Erythroblast (primary cell): ENCODE measurements at regions not wholly inside any gene's neighbourhood (a gene's known extent, or its start where the extent isn't known, plus 50 kb on each side); places are given as distances from the start of the nearest gene placed in this dataset.

Experiments
- DNase-seq, 2 experiments: peaks; one replicate each; lab custom pipeline; 2025; lab: John Stamatoyannopoulos, UW
- GATA1 ChIP-seq: IDR thresholded peaks from 2 replicates; pipeline ENCODE4 v1.6.1; 2011; ENCODE audit warnings: low read depth, mild to moderate bottlenecking, control low read depth, low read length, moderate library complexity
- POLR2A ChIP-seq: IDR thresholded peaks from 2 replicates; pipeline ENCODE4 v1.6.1; 2011; ENCODE audit warnings: mild to moderate bottlenecking, low read length

GRCh38 chr4:38279650-38280322 lies 319.6 kb downstream of the PTTG2 start:
- no peak for TF ChIP-seq GATA1
- TF ChIP-seq POLR2A: no peak
- no peak for DNase-seq

DNA sequence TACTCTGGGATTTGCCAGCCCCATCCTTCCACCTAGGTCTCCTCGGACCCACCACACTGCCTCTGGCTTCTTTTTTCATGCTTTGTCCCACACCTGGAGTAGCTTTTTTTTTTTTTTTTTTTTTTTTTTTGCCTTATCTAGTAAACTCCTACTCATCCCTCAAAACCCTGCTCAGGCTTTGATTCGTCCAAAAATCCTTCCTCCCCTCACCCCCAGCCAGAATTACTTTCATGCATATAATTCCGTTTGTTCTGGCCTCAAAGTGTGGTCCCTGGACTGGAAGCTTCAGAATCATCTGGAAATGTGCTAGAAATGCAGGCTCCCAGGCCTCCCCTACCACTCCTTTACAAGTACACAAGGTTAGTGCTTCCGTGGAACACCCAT lies 320.1 kb downstream of the PTTG2 start:
- TF ChIP-seq GATA1 (no peak), POLR2A (no peak)
- DNase-seq: no peak

DNA sequence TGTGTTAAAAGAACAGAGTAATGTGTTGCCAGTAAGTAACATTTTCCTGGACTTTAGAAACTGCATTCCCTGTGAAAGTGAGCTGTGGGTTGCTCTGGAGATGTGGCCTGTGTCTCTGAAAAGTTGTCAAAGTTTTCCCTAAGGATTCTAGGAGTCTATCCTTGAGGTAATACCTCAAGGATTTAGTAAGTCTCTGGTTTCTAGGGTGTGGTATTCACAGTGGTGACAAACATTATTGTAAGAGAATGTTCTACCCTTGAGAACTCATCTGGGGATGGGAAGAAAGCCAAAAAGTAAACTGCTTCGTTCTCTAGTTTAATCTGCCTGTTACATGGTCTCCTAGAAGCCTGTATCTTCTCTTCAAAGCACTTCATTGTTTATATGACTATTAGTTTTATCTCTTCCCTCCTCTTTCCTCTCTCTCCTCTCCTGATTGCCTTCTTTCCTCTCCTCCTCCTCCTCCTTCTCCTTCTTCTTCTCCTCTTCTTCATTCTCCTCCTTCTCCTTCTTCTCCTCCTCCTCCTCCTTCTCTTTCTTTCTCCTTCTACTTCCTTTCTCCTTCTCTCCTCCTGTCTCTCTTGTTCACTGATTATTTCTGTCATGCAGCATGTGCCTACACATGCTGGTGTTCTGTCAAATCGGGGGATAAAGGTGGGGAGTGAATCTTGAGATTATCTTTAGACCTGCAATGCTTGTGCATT lies 321.3 kb downstream of the PTTG2 start:
- peak in 1 of 2 experiments; percentile 26 for DNase-seq
- TF ChIP-seq GATA1 (no peak), POLR2A (no peak)

DNA sequence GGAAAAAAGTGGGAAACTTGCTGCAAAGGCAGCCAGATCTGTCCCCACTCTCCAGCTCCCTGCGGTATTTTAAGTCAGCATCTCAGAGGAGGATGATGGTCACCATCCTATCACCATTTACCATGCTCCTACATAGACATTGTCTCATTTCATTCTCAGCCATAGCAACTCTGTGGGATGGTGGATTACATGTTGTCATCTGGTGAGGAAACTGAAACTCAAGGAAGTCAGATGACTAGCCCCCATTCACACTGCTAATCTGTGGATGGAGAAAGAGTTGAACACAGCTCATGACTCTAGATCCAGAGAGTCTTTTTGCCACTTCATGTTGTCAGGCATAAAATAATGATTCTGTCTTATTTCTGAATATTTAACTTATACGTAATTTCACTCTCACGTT lies 323.5 kb downstream of the PTTG2 start:
- TF ChIP-seq POLR2A: no peak
- TF ChIP-seq GATA1: no peak
- no peak for DNase-seq

DNA sequence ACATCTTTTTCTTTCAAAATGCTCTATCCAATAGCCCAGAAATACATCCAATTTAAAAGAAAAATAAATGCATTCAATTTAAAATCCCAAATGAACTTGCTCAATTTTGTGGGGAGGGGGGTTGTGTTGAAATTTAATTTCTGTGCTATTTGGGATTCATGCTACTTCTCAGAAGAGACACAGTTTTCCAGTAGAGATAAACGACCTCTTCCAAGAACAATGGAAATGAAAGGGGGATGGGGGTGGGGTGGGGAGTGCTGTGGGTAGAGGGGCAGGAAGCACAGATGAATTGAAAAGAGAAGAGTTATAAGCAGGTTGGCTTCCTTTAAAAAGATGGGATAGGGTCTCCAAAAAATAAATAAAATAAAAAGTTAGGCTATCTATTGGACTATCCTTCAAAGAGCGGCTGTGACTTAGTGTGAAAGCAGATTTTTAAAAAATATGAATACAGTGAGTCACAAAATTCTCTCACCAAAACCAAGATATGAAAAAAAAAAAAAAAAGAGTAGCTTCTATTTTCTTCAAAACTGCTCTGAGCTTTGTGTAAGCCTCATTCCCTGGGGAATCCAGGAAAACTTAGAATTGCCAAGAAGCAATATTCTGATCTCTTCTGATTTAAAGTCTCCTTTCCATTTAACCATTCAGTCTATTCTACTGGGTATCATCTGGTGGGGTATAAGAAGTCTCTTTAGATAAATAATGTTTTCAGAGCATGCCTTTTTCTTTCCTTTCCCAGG lies 324.3 kb downstream of the PTTG2 start:
- no peak for DNase-seq
- TF ChIP-seq POLR2A: no peak
- TF ChIP-seq GATA1: no peak

DNA sequence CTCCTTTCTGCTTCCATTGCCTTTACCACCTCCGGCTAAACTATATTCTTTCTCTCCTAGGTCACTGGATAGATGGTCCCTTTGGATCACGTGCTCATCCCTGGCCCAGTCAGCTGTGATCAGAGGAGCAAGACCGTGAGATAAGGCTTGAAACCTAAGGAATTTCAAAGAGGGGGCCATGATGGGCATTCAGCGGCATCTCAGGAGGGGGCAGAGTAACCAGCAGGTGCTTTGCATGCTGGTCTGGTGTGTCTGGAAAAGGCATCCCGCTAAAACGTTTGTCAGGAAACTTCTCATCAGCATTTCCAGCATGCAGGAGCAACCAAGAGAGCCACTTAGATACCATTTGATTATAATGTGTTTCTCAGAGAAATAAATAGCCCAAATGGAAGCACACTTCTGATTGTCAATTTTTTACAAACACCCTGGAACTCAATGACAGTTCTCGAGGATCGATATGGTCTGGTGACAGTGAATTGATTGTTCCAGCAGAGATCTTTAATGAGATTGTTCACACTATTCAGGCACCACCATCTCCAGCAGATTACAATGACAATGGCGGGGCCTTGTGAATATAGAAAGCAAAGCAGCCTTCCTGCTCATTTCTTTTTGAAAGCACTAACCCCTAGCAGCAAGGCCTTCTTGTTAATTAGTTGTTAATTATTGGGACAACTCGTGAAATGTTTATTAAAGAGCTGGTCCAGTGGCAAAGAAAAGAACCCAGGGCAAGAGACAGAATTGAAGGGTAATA lies 327.1 kb downstream of the PTTG2 start:
- no peak for DNase-seq
- TF ChIP-seq GATA1 (no peak), POLR2A (no peak)

DNA sequence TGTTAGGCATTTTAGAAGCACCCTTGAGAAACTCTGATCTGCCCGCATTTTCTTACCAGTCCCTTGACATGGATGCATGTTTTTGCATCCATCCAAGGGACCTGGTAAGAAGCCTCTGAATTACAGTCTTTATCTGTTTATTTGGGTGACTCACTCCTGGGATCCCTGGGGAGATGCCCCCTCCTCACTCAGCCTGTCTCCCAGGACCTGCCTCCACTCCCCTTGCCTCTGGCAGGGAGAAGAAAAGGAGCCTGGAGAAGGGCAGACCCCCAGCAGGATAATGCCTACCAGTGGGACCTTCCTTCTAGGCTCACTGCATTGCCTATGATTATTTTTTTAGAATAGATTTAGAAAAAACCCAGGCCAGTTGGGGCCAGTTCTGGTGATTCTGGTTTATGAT lies 329.4 kb downstream of the PTTG2 start:
- DNase-seq: no peak
- no peak for TF ChIP-seq POLR2A
- TF ChIP-seq GATA1: no peak

GRCh38 chr4:38290366-38290765 lies 330.2 kb downstream of the PTTG2 start:
- DNase-seq: no peak
- no peak for TF ChIP-seq GATA1
- no peak for TF ChIP-seq POLR2A

- no peak for TF ChIP-seq GATA1
- no peak for TF ChIP-seq POLR2A
- no peak for DNase-seq
Measured at GRCh38 chr4:38290914-38291313, 330.7 kb downstream of the PTTG2 start.

- DNase-seq: no peak
Measured at GRCh38 chr4:38292529-38292928, 332.3 kb downstream of the PTTG2 start.

GRCh38 chr4:38294238-38294637 lies 334.0 kb downstream of the PTTG2 start:
- TF ChIP-seq POLR2A (no peak), GATA1 (no peak)
- DNase-seq: peak in 1 of 2 experiments; percentile 25

More at GRCh38 chr4:38292529-38292928, 332.3 kb downstream of the PTTG2 start:
- TF ChIP-seq POLR2A: no peak
- no peak for TF ChIP-seq GATA1

DNA sequence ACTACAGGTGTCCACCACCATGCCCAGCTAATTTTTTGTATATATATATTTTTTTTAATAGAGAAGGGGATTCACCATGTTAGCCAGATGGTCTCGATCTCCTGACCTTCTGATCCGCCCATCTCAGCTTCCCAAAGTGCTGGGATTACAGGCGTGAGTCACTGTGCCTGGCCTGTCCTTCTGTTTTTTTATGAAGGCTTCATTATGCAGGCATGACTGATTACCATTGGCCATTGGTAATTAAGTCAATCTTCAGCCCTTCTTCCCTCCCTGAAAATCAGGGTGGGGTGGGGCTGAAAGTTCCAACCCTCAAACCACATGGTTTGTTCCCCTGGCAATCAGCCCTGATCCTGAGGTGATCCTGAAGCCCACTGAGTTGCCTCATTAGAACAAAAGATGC lies 336.9 kb downstream of the PTTG2 start:
- DNase-seq: no peak
- TF ChIP-seq POLR2A: no peak
- no peak for TF ChIP-seq GATA1
